ENCODE measurements at regions not wholly inside any gene's neighbourhood (a gene's known extent, or its start where the extent isn't known, plus 50 kb on each side); places are given as distances from the start of the nearest gene placed in this dataset.

DNA sequence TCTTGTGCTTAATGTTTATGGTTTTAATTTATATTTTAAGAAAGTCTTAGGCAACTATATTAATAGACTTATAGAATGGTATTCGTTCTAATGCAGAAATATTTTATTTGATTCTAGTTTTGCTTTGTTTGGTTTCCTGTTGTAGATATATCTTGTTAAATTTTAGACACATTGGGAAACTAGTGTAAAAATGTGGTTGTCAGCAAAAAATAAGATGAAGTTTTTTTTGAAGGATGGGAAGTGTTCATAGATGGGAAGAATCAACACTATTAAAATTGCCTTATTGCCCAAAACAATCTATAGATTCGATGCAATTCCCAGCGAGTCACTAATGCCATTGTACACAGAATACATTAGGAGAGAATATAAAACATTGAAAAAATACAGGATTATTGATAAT is 278.9 kb downstream of the ZWINT start:
- Mint-ChIP-seq H3K27ac (no peak overlapping the region), H3K4me3 (no peak overlapping the region), H3K4me1 (no peaks in the 10 kb centered on the region), H3K36me3 (peaks cover 9% of the 10 kb centered on the region; the same call in 1 of the 2 replicates), H3K9me3 (peaks cover 23% of the 10 kb centered on the region), H3K27me3 (ENCODE audit: low read depth) (no peaks in the 10 kb centered on the region)
- TF ChIP-seq, protein P1, sequence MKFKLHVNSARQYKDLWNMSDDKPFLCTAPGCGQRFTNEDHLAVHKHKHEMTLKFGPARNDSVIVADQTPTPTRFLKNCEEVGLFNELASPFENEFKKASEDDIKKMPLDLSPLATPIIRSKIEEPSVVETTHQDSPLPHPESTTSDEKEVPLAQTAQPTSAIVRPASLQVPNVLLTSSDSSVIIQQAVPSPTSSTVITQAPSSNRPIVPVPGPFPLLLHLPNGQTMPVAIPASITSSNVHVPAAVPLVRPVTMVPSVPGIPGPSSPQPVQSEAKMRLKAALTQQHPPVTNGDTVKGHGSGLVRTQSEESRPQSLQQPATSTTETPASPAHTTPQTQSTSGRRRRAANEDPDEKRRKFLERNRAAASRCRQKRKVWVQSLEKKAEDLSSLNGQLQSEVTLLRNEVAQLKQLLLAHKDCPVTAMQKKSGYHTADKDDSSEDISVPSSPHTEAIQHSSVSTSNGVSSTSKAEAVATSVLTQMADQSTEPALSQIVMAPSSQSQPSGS (CRISPR knock-in tag; IDR thresholded peaks at IDR 0.05; ENCODE audit: borderline replicate concordance, low read depth): no peak
- TF ChIP-seq ZNF423 (CRISPR knock-in tag; IDR thresholded peaks at IDR 0.05) (no peak), FOXJ3 (CRISPR knock-in tag; IDR thresholded peaks at IDR 0.05; ENCODE audit: borderline replicate concordance) (no peak), FOXP1 (CRISPR knock-in tag; IDR thresholded peaks at IDR 0.05; ENCODE audit: borderline replicate concordance) (no peak), NFE2L1 (CRISPR knock-in tag; IDR thresholded peaks at IDR 0.05) (no peak), ZNF671 (CRISPR knock-in tag; IDR thresholded peaks at IDR 0.05) (no peak), ESRRA (CRISPR knock-in tag; IDR thresholded peaks at IDR 0.05; ENCODE audit: borderline replicate concordance) (no peak), TEAD1 (CRISPR knock-in tag; IDR thresholded peaks at IDR 0.05) (no peak), MYBL2 (CRISPR knock-in tag; IDR thresholded peaks at IDR 0.05) (no peak), ZNF396 (CRISPR knock-in tag; IDR thresholded peaks at IDR 0.05; ENCODE audit: borderline replicate concordance) (no peak), ZNF219 (CRISPR knock-in tag; IDR thresholded peaks at IDR 0.05; ENCODE audit: borderline replicate concordance) (no peak), NR1H2 (CRISPR knock-in tag; IDR thresholded peaks at IDR 0.05) (no peak)
- TF ChIP-seq, protein P2, sequence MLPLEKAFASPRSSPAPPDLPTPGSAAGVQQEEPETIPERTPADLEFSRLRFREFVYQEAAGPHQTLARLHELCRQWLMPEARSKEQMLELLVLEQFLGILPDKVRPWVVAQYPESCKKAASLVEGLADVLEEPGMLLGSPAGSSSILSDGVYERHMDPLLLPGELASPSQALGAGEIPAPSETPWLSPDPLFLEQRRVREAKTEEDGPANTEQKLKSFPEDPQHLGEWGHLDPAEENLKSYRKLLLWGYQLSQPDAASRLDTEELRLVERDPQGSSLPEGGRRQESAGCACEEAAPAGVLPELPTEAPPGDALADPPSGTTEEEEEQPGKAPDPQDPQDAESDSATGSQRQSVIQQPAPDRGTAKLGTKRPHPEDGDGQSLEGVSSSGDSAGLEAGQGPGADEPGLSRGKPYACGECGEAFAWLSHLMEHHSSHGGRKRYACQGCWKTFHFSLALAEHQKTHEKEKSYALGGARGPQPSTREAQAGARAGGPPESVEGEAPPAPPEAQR (CRISPR knock-in tag; IDR thresholded peaks at IDR 0.05): no peak
- TF ChIP-seq, protein P3, sequence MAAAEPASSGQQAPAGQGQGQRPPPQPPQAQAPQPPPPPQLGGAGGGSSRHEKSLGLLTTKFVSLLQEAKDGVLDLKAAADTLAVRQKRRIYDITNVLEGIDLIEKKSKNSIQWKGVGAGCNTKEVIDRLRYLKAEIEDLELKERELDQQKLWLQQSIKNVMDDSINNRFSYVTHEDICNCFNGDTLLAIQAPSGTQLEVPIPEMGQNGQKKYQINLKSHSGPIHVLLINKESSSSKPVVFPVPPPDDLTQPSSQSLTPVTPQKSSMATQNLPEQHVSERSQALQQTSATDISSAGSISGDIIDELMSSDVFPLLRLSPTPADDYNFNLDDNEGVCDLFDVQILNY (CRISPR knock-in tag; IDR thresholded peaks at IDR 0.05): no peak
- TF ChIP-seq, protein P4, sequence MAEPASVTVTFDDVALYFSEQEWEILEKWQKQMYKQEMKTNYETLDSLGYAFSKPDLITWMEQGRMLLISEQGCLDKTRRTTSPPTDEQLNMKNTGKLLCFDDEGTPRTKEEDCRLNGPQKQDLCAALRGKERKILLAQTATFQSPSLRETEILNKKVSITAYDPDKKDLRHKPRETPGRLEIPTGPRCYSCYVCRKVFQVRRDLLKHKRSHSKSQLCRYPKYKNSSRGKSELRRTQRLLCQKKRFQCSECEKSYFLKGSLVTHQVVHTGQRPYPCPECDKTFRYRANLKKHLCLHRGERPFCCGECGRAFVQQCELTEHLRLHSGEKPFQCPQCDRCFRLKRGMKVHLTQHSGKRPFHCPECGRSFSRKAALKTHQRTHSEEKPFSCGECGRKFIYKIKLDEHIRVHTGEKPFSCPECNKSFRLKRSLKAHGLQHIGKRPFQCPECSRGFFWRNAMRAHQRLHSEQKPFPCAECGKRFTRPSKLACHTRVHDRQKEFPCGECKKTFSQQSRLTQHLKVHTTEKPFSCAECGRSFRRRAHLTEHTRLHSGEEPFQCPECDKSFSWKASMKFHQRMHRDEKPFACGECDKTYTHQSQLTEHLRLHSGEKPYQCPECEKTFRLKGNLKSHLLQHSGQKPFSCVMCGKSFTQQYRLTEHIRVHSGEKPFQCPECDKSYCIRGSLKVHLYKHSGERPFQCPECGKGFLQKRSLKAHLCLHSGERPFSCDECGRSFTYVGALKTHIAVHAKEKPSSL (CRISPR knock-in tag; conservative IDR thresholded peaks at IDR 0.05): no peak
- TF ChIP-seq, protein P5, sequence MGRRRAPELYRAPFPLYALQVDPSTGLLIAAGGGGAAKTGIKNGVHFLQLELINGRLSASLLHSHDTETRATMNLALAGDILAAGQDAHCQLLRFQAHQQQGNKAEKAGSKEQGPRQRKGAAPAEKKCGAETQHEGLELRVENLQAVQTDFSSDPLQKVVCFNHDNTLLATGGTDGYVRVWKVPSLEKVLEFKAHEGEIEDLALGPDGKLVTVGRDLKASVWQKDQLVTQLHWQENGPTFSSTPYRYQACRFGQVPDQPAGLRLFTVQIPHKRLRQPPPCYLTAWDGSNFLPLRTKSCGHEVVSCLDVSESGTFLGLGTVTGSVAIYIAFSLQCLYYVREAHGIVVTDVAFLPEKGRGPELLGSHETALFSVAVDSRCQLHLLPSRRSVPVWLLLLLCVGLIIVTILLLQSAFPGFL (CRISPR knock-in tag; IDR thresholded peaks at IDR 0.05; ENCODE audit: borderline replicate concordance): no peak
- TF ChIP-seq, protein P6, sequence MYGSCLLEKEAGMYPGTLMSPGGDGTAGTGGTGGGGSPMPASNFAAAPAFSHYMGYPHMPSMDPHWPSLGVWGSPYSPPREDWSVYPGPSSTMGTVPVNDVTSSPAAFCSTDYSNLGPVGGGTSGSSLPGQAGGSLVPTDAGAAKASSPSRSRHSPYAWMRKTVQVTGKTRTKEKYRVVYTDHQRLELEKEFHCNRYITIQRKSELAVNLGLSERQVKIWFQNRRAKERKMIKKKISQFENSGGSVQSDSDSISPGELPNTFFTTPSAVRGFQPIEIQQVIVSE (CRISPR knock-in tag; IDR thresholded peaks at IDR 0.05; ENCODE audit: borderline replicate concordance): no peak
- TF ChIP-seq, protein P7, sequence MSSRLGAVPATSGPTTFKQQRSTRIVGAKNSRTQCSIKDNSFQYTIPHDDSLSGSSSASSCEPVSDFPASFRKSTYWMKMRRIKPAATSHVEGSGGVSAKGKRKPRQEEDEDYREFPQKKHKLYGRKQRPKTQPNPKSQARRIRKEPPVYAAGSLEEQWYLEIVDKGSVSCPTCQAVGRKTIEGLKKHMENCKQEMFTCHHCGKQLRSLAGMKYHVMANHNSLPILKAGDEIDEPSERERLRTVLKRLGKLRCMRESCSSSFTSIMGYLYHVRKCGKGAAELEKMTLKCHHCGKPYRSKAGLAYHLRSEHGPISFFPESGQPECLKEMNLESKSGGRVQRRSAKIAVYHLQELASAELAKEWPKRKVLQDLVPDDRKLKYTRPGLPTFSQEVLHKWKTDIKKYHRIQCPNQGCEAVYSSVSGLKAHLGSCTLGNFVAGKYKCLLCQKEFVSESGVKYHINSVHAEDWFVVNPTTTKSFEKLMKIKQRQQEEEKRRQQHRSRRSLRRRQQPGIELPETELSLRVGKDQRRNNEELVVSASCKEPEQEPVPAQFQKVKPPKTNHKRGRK (CRISPR knock-in tag; IDR thresholded peaks at IDR 0.05; ENCODE audit: borderline replicate concordance): no peak
- TF ChIP-seq, protein P8, sequence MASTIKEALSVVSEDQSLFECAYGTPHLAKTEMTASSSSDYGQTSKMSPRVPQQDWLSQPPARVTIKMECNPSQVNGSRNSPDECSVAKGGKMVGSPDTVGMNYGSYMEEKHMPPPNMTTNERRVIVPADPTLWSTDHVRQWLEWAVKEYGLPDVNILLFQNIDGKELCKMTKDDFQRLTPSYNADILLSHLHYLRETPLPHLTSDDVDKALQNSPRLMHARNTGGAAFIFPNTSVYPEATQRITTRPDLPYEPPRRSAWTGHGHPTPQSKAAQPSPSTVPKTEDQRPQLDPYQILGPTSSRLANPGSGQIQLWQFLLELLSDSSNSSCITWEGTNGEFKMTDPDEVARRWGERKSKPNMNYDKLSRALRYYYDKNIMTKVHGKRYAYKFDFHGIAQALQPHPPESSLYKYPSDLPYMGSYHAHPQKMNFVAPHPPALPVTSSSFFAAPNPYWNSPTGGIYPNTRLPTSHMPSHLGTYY (CRISPR knock-in tag; IDR thresholded peaks at IDR 0.05): no peak
- TF ChIP-seq, protein P9, sequence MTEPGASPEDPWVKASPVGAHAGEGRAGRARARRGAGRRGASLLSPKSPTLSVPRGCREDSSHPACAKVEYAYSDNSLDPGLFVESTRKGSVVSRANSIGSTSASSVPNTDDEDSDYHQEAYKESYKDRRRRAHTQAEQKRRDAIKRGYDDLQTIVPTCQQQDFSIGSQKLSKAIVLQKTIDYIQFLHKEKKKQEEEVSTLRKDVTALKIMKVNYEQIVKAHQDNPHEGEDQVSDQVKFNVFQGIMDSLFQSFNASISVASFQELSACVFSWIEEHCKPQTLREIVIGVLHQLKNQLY (CRISPR knock-in tag; IDR thresholded peaks at IDR 0.05): no peak
- DNase-seq (ENCODE audit: low spot score) (no peak), ATAC-seq (no peak)
- ChIA-PET CTCF (no interaction called here), POLR2A (no interaction called here)

Data from WTC11 (cell line).